Uterus (tissue), 3 donors: ENCODE measurements at regions not wholly inside any gene's neighbourhood (a gene's known extent, or its start where the extent isn't known, plus 50 kb on each side); places are given as distances from the start of the nearest gene placed in this dataset.
A peak's percentile ranks its signal among the peaks of the same experiment; 100 is the strongest.

Experiments
- DNase-seq, 2 donors: peaks; one replicate each; pipeline ENCODE4 v3.0.0-alpha.2; 2019 to 2020
- H3K27ac ChIP-seq, 2 donors: fragments of 200-600 bp; sonication (generic); 1 replicate in 1 of 2; 2 replicates in 1 of 2; pipeline ENCODE4 v1.5.1; 2016 to 2018
- H3K27me3 ChIP-seq, 2 donors: fragments of 200-600 bp; sonication (generic); one replicate each; pipeline ENCODE4 v1.5.1; 2018 to 2019; ENCODE audit warnings: control low read depth in 1 of 2
- H3K36me3 ChIP-seq, 2 donors: fragments of 200-600 bp; sonication (generic); one replicate each; pipeline ENCODE4 v1.5.1; 2019; ENCODE audit warnings: control low read depth in 1 of 2
- H3K4me1 ChIP-seq, 2 donors: fragments of 200-600 bp; sonication (generic); one replicate each; pipeline ENCODE4 v1.5.1; 2018 to 2019; ENCODE audit warnings: control low read depth in 1 of 2
- H3K4me3 ChIP-seq, 2 donors: fragments of 200-600 bp; sonication (generic); 1 replicate in 1 of 2; 2 replicates in 1 of 2; pipeline ENCODE4 v1.5.1; 2018 to 2019; ENCODE audit warnings: mild to moderate bottlenecking in 1 of 2
- H3K9me3 ChIP-seq, 2 donors: fragments of 200-600 bp; sonication (generic); one replicate each; pipeline ENCODE4 v1.5.1; 2019; ENCODE audit warnings: control low read depth in 1 of 2
- CTCF ChIP-seq, 4 experiments: fragments of 200-600 bp in 2 of 4; fragments of 450-650 bp in 2 of 4; sonication (generic) in 2 of 4; IDR thresholded peaks; one replicate each; pipeline ENCODE4 v1.5.1; 2016 to 2019; ENCODE audit warnings: antibody characterized with exemption in 4 of 4, mild to moderate bottlenecking in 2 of 4, moderate library complexity in 1 of 4
- POLR2A ChIP-seq, 2 donors: fragments of 450-650 bp; IDR thresholded peaks; one replicate each; pipeline ENCODE4 v1.6.1; 2016; ENCODE audit warnings: antibody characterized with exemption in 2 of 2, mild to moderate bottlenecking in 1 of 2, moderate library complexity in 1 of 2
- intact Hi-C: fragments of 100-400 bp; cut with DNase I; formaldehyde crosslinking; loops from one replicate; pipeline ENCODE4 v1.15.1; 2023; ENCODE audit warnings: low total_unique reads
- donor health status: DM: yes; HTN: yes; CAD: no.

GRCh38 chr19:5225486-5226345 lies 114.9 kb downstream of the PTPRS start:
- no peaks in the 10 kb centered on the region for H3K4me1 ChIP-seq
- H3K27me3 ChIP-seq: no peaks in the 10 kb centered on the region
- TF ChIP-seq CTCF (IDR thresholded peaks at IDR 0.05) (peak in 2 of 4 experiments; percentile 23 to 35), POLR2A (IDR thresholded peaks at IDR 0.05) (no peak)
- intact Hi-C loops: no loop called here
- H3K36me3 ChIP-seq: no peaks in the 10 kb centered on the region
- DNase-seq: no peak
- H3K27ac ChIP-seq: no peak overlapping the region
- no peak overlapping the region for H3K4me3 ChIP-seq
- H3K9me3 ChIP-seq: no peaks in the 10 kb centered on the region

- Histone ChIP-seq H3K4me3 (no peak overlapping the region), H3K4me1 (no peaks in the 10 kb centered on the region), H3K27me3 (no peaks in the 10 kb centered on the region), H3K27ac (no peak overlapping the region), H3K36me3 (no peaks in the 10 kb centered on the region), H3K9me3 (no peaks in the 10 kb centered on the region)
- DNase-seq: no peak
- TF ChIP-seq CTCF (IDR thresholded peaks at IDR 0.05) (no peak), POLR2A (IDR thresholded peaks at IDR 0.05) (no peak)
- intact Hi-C loops: no loop called here
Observed at GRCh38 chr19:5224480-5224879, 116.1 kb downstream of the PTPRS start.

GRCh38 chr19:5222821-5223321 lies 117.7 kb downstream of the PTPRS start:
- TF ChIP-seq CTCF (IDR thresholded peaks at IDR 0.05): no peak
- no peak for TF ChIP-seq POLR2A (IDR thresholded peaks at IDR 0.05)
- H3K27ac ChIP-seq: no peak overlapping the region
- intact Hi-C loops: no loop called here
- no peaks in the 10 kb centered on the region for H3K36me3 ChIP-seq
- H3K9me3 ChIP-seq: no peaks in the 10 kb centered on the region
- H3K4me3 ChIP-seq: no peak overlapping the region
- H3K27me3 ChIP-seq: no peaks in the 10 kb centered on the region
- no peak for DNase-seq
- H3K4me1 ChIP-seq: no peaks in the 10 kb centered on the region

- no peaks in the 10 kb centered on the region for H3K4me1 ChIP-seq
- TF ChIP-seq CTCF (IDR thresholded peaks at IDR 0.05) (no peak), POLR2A (IDR thresholded peaks at IDR 0.05) (no peak)
- no peak overlapping the region for H3K4me3 ChIP-seq
- H3K36me3 ChIP-seq: no peaks in the 10 kb centered on the region
- H3K27me3 ChIP-seq: no peaks in the 10 kb centered on the region
- no peak for DNase-seq
- no peak overlapping the region for H3K27ac ChIP-seq
- intact Hi-C loops: no loop called here
- H3K9me3 ChIP-seq: no peaks in the 10 kb centered on the region
Observed at GRCh38 chr19:5222178-5222577, 118.4 kb downstream of the PTPRS start.

- no peak overlapping the region for H3K27ac ChIP-seq
- H3K27me3 ChIP-seq: no peaks in the 10 kb centered on the region
- H3K4me3 ChIP-seq: no peak overlapping the region
- intact Hi-C loops: no loop called here
- no peak for TF ChIP-seq POLR2A (IDR thresholded peaks at IDR 0.05)
- TF ChIP-seq CTCF (IDR thresholded peaks at IDR 0.05): no peak
- no peaks in the 10 kb centered on the region for H3K36me3 ChIP-seq
- no peaks in the 10 kb centered on the region for H3K4me1 ChIP-seq
- DNase-seq: no peak
- H3K9me3 ChIP-seq: no peaks in the 10 kb centered on the region
Observed at GRCh38 chr19:5220866-5221265, 119.7 kb downstream of the PTPRS start.
